Superior temporal gyrus (tissue), 1 donor: ENCODE measurements at regions not wholly inside any gene's neighbourhood (a gene's known extent, or its start where the extent isn't known, plus 50 kb on each side); places are given as distances from the start of the nearest gene placed in this dataset.
"Not testable (repeated sequence)": the region's sequence is repeated elsewhere in the genome, so short reads cannot be mapped to it uniquely, and the experiment has no call there.

ENCODE experiments used
- DNase-seq: peaks from one replicate; pipeline ENCODE4 v3.0.0-alpha.2; 2016; ENCODE audit errors: extremely low spot score

DNA sequence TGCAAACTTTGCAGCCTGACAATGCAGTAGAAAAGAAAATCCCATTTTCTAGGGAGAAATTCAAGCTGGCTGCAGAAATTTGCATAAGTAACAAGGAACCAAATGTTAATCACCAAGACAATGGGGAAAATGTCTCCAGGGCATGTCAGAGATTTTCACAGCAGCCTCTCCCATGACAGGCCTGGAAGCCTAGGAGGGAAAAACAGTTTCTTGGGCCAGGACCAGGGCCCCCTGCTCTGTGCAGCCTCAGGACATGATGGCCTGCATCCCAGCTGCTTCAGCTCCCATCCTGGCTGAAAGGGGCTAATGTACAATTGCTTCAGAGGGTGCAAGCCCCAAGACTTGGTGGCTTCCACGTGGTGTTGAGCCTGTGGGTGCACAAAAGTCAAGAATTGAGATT lies 74.8 kb upstream of the SERPINE2 start:
- DNase-seq: not testable (repeated sequence)

DNA sequence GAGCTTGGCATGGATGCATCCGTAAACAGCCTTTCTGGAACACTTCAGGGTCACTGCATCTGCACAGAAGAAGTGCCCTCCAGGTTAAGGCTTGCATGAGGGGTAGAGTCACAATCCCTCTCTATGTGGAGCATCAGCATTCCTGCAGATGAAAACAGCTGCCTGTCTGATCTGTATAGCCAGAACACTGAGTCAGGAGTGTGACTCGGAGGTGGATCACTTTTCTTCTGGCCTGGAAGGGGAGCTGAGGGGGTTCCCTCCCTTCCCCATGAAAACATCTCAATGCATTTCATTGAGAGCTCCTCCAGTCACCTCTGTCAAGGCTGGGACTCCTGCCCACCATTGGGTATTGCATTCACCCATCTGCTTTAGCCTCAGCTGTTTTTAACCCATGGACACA lies 72.5 kb upstream of the SERPINE2 start:
- no peak for DNase-seq

DNA sequence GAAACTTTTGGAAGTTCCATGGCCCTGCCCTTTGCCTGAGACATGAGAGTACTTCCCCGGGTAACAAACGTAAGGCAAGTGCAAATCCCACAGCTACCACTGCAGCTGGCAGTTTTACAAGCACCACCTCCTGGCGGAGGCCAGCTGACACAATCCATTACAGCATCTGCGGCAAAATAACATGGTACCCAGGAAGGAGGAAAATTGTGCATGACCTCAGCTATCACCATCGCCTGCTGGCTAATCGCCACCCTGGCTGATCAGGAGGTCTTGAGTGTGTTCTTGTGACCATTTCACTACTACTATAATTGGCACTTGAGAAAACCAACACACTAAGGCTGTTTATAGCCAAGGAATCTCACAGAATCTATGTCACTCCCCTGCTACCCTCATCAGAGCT lies 71.7 kb upstream of the SERPINE2 start:
- DNase-seq: no peak

DNA sequence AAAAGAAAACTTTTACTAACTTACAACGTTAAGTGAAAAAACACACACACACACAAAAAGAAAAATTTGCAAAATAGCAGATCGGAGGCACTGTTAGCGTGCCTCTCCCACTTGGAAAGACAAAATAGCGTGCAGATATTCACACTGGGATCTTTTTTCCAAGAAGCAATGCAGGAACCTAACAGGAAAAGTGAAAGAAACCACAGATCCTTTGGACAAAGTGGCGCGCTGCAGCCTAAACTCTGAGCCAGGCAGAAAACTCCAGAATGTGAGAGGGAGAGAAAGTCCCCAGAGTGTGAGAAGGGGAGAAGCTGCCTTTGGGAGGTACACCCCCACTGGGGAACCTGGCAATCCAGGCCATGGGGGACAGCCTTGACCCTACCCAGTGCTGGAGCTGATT lies 70.7 kb upstream of the SERPINE2 start:
- no peak for DNase-seq

DNA sequence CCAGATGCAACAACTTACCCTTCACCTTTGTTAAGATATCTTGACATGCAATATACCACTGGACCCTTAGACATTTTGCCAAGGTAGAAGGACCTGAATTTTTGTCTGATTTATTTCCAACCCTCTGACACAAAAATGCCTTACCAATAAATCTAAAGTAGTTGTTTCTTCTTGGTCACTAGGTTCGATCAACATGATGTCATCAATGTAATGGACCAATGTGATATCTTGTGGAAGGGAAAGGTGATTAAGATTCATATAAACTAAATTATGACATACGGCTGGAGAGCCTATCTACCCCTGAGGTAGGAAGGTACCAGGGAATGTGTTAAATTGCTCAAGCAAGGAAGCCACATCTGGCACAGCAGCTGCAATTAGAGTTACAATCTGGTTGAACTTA lies 67.7 kb upstream of the SERPINE2 start:
- no peak for DNase-seq

DNA sequence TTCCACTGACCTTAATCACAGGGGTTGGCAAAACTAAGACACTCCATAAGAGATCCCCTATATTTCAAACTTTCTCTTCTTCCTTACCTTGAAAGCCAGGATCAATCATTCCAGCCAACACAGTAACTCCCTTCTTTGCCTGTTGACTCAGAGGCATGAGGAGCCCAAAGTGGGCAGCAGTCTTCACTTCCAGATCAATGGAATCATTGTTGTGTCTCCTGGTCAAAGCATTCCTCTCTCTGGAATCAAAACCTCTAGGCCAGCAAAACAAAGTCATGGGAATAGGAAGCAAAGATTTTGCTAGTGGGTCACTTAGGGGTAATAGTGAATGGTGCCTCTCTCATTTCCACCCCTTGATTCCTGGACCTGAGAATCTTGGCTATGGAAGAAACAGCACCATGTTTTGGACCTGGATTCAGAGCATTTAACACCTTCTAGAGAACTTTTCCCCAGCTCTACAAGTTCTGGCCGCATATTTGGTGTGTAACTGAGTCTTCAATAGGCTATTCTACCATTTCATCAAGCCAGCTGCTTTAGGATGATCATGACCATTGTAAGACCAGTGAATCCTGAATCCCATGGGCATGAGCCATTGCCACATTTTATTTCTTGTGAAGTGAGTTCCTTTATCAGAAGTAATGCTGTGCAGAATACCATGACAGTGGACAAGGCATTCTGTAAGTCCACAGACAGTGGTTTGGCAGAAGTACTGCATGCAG lies 65.7 kb upstream of the SERPINE2 start:
- no peak for DNase-seq

DNA sequence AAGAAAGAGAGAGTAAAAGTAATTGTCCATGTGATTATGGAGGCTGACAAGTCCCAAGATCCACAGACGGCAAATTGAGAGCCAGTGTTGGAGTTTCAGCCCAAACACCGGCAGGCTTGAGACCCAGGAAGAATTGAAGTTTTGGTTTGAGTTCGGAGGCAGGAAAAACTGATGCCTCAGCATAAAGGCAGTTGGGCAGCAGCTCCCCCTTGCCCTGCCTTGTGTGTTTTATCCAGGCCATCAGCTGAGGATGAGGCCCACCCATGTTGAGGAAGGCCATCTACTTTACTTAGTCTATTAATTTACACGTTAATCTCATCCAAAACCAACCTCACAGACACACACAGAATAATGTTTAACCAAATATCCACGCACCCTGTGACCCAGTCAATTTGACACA lies 64.6 kb upstream of the SERPINE2 start:
- no peak for DNase-seq

DNA sequence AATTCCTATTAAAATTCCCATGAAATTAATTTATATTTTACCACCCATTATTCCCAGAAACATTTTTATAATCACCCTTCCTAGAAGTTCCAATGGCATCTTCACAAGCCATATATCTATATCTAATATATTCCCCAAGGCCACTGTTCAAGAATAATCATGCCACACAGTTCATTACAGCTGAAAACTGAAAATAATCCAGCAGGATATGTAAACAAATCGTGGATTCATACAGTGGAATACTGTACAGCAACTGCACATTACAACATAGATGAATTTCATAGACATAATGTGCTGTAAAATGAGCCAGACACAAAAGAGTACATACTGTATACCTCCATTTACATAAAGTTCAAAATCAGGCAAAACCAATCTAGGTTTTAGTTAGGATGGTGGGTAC lies 63.9 kb upstream of the SERPINE2 start:
- no peak for DNase-seq

DNA sequence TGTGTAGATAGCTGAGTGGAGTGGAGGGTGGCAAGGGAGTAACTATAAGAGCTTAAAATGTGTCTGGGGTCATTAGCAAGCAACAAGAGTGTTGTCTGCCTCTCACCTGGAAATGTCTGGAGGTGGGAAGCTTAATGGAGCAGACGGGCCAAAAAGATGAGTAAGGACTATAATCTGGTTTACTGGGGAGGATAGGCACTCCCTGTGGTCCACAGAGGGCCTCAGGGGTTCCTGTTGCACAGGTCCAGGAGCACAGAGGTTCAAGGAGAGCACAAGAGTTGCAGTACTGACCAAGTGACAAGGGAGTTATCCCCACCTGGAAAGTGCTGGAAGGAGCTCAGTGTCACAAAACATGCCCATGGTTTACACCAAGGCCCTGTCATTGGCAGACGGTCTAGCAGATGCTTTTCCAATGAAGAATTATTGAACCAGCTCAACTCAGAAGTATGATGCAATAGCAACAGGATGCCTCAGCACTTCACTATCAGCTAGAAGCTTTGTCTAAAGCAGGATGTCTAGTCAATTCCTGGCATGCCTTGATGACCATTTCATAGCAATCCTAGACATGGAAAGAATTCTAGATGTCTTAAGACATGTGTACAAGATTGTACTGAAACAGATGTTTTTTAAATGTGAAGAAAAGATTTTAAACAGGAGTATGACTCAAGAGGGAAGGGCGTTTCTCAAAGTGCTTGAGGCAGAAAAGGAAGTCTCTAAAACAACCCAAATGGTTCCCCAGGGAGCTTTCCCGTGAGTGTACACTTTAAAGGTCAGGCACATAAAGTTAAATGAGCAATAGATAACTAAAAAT lies 62.9 kb upstream of the SERPINE2 start:
- no peak for DNase-seq

DNA sequence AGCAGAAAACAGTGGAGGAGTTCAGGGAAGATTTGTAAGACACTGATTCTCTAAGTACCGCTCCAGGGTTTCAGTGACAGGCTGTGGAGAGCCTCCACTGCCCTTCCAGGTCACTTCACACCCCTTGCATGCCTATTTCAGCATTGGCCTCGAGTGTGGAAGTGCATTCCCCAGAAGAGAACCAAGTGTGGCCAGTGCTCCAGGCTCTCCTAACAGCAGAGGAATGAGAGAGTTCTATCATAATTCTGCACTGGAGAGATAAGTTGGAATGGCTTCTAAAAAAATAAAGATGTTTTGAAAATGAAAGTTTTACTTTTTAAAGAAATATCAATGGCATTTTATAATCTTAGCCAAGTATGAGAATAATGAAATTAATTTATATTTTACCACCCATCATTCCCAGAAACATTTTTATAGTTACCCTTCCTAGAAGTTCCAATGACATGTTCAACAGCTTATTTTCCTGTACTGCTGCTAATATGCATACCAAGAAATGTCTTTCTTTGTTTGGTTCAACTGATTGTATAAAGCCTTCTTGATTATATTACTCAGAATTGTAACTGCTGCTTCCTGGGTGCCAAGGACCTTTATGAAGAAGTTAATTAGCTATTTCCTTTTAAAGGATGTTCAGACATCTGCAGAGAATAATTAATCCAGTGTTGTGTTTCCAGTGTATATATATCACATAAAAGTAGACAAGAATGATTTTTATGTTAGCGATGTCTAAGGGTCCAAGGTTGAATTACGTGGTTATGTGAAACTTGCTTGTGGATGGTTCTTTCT lies 61.0 kb upstream of the SERPINE2 start:
- no peak for DNase-seq

DNA sequence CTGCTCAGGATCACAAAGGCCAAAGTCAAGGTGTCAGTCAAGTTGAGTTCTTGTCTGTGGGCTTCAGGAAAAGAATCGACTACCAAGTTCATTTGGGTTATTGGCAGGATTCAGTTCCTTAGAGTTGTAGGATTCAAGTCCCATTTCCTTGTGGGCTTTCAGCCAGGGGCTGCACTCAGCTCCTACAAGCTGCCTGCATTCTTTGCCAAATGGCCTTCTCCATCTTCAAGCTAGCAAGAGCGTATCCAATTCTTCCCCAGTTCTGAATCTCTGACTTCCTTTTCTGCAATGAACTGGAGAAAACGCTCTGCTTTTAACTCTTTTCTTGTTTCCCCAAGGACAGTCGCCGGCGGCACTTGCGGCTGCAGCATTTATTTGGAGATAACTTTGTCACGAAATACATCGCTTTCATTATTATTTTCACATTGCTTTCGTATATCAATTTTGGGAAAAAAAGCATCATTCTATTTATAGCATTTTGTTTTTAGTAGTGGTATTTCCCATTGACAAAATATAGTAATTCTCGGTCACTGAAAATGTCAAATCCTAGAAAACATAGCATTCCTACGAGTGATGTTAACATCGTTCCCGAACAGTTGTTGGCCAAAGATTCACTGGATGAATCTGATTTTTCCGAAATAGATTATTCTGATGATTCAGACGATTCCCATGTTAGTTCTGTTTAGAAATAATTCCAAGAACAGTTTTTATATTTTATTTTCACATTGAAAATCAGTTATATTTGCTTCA lies 59.6 kb upstream of the SERPINE2 start:
- DNase-seq: no peak

DNA sequence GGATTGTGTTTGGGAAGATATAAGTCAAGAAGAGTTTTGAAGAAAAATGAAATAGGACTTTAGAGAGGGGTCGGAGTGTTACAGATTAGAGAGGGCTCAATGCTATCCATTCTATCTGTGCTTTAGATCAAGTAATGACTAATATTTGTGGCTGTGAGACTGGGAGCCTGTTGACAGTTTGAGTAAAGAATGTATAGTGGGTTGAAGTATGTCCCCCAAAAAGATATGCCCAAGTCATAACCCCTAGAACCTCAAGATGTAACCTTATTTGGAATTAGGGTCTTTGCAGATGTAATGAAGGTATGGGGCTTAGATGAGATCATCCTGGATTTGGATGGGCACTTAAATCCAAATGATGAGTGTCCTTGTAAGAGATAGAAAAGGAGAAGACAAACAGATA lies 55.3 kb upstream of the SERPINE2 start:
- no peak for DNase-seq

DNA sequence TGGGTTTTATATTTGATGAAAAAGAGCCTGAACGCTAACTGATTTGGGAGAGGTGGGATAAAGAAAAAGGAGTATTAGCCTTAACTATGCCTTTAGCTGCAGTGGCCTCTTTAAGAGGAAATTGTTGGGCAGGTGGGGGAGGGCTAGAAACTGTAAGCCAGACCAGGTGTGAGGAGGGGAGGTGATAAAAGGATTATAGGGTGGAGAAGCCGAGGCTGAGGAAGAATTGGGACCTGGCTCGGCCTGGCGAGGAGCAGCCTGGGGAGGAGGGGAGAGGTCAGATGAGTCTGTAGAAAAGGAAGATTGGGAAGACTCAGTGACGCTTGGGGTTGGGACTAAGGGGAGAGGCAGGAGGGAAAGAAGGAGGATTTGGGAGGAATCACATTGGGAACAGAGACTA lies 52.6 kb upstream of the SERPINE2 start:
- DNase-seq: not testable (repeated sequence)

DNA sequence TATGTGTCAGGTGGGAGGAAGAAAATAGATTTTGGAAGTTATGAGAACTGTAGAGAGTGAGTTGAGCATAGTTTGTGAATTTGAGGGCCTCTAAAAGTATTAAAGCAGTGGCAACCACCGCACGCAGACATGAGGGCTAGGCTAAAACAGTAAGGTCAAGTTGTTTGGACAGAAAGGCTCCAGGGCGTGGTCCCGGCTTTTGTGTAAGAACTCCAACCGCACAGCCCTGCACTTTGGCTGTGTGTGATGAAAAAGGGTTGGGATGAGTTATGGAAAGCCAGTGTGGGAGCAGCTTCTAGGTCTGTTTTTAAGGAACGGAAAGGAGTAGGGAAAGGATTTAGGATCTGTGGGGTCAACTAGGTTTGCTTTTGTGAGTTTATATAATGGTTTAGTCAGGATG lies 50.5 kb upstream of the SERPINE2 start:
- not testable (repeated sequence) for DNase-seq
